ENCODE measurements at regions not wholly inside any gene's neighbourhood (a gene's known extent, or its start where the extent isn't known, plus 50 kb on each side); places are given as distances from the start of the nearest gene placed in this dataset.

- TF ChIP-seq, protein P1, sequence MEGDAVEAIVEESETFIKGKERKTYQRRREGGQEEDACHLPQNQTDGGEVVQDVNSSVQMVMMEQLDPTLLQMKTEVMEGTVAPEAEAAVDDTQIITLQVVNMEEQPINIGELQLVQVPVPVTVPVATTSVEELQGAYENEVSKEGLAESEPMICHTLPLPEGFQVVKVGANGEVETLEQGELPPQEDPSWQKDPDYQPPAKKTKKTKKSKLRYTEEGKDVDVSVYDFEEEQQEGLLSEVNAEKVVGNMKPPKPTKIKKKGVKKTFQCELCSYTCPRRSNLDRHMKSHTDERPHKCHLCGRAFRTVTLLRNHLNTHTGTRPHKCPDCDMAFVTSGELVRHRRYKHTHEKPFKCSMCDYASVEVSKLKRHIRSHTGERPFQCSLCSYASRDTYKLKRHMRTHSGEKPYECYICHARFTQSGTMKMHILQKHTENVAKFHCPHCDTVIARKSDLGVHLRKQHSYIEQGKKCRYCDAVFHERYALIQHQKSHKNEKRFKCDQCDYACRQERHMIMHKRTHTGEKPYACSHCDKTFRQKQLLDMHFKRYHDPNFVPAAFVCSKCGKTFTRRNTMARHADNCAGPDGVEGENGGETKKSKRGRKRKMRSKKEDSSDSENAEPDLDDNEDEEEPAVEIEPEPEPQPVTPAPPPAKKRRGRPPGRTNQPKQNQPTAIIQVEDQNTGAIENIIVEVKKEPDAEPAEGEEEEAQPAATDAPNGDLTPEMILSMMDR (IDR thresholded peaks at IDR 0.05; ENCODE audit: low read depth, low read length), result no peak
- TF ChIP-seq EZH2phosphoT487 (IDR thresholded peaks at IDR 0.05; ENCODE audit: low read depth), result no peak
Observed at GRCh38 chr7:42742318-42742717, 169.6 kb downstream of the C7orf25 start.
